Activated B cell treated with CpG ODN at 0.5 μM for 24 hours (primary cell): ENCODE measurements at regions not wholly inside any gene's neighbourhood (a gene's known extent, or its start where the extent isn't known, plus 50 kb on each side); places are given as distances from the start of the nearest gene placed in this dataset.
"Not testable (repeated sequence)": the region's sequence is repeated elsewhere in the genome, so short reads cannot be mapped to it uniquely, and the experiment has no call there.

Experiments
- ATAC-seq: fragments of 200-7000 bp; cut with Tn5 transposase; one replicate; pipeline ENCODE4 v1.10.0; 2021; ENCODE audit warnings: low read depth, mild to moderate bottlenecking, moderate library complexity
- CTCF ChIA-PET: fragments of 350-600 bp; sonication (Branson Sonifier 250); formaldehyde crosslinking; loops from one replicate; lab custom pipeline; 2021; ENCODE audit warnings: antibody characterized with exemption; lab: Charles Lee
- POLR2A ChIA-PET: fragments of 350-600 bp; sonication (Branson Sonifier 250); formaldehyde crosslinking; loops from one replicate; lab custom pipeline; 2021; ENCODE audit warnings: antibody characterized with exemption; lab: Charles Lee
- DNase-seq: peaks from one replicate; pipeline ENCODE4 v3.0.0; 2022
- H3K27ac Mint-ChIP-seq: one replicate; pipeline ENCODE4 v1.8.0; 2020; ENCODE audit warnings: mixed read lengths
- H3K27me3 Mint-ChIP-seq: one replicate; pipeline ENCODE4 v1.8.0; 2021; ENCODE audit warnings: mixed read lengths
- H3K36me3 Mint-ChIP-seq: one replicate; pipeline ENCODE4 v1.8.0; 2021; ENCODE audit warnings: low read depth, mixed read lengths
- H3K4me1 Mint-ChIP-seq: one replicate; pipeline ENCODE4 v1.8.0; 2021; ENCODE audit warnings: mixed read lengths
- H3K4me3 Mint-ChIP-seq: one replicate; pipeline ENCODE4 v1.8.0; 2020; ENCODE audit warnings: mild to moderate bottlenecking, mixed read lengths
- H3K9me3 Mint-ChIP-seq: one replicate; pipeline ENCODE4 v1.8.0; 2020; ENCODE audit warnings: mixed read lengths
- intact Hi-C: fragments of 100-400 bp; cut with micrococcal nuclease; formaldehyde crosslinking; loops from one replicate; pipeline ENCODE4 v1.15.1; 2024
- TF ChIP-seq, protein P1 (sequence below): fragments of 200-600 bp; IDR thresholded peaks from one replicate; pipeline ENCODE4 v1.8.0; 2022; ENCODE audit warnings: antibody characterized with exemption, mild to moderate bottlenecking

GRCh38 chr11:89545691-89546090 is 54.5 kb upstream of the NOX4 start:
- Mint-ChIP-seq H3K4me3 (no peak overlapping the region), H3K9me3 (peaks cover 4% of the 10 kb centered on the region), H3K27ac (no peak overlapping the region), H3K4me1 (no peaks in the 10 kb centered on the region), H3K36me3 (no peaks in the 10 kb centered on the region), H3K27me3 (no peaks in the 10 kb centered on the region)
- ChIA-PET POLR2A (no interaction called here), CTCF (no interaction called here)
- TF ChIP-seq, protein P1, sequence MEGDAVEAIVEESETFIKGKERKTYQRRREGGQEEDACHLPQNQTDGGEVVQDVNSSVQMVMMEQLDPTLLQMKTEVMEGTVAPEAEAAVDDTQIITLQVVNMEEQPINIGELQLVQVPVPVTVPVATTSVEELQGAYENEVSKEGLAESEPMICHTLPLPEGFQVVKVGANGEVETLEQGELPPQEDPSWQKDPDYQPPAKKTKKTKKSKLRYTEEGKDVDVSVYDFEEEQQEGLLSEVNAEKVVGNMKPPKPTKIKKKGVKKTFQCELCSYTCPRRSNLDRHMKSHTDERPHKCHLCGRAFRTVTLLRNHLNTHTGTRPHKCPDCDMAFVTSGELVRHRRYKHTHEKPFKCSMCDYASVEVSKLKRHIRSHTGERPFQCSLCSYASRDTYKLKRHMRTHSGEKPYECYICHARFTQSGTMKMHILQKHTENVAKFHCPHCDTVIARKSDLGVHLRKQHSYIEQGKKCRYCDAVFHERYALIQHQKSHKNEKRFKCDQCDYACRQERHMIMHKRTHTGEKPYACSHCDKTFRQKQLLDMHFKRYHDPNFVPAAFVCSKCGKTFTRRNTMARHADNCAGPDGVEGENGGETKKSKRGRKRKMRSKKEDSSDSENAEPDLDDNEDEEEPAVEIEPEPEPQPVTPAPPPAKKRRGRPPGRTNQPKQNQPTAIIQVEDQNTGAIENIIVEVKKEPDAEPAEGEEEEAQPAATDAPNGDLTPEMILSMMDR = no peak
- intact Hi-C loops = no loop called here
- ATAC-seq (no peak), DNase-seq (no peak)

DNA sequence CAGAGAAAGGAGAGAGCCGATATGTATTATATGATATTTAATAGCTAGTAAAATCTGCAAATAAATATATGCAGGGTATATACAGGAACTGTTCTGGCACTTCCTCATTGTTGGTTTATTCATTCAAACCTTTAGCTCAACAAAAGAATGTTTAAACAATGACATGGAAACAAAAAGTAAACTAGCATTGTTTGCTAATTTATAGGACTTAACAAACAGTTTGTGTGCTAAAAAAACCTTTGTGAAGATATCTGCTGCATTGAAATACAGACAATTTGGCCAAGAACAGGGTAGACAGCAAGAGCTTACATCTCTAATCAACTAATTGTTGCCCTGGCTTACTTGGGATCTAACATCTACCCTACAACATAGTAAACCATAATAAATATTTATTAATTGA is 64.6 kb upstream of the NOX4 start:
- H3K4me1 Mint-ChIP-seq, H3K9me3 Mint-ChIP-seq, intact Hi-C loops, H3K27me3 Mint-ChIP-seq, ATAC-seq, DNase-seq, H3K4me3 Mint-ChIP-seq, H3K27ac Mint-ChIP-seq, CTCF ChIA-PET, H3K36me3 Mint-ChIP-seq, POLR2A ChIA-PET: not testable (repeated sequence)

GRCh38 chr11:89556731-89557707 is 65.8 kb upstream of the NOX4 start:
- H3K36me3 Mint-ChIP-seq, H3K27me3 Mint-ChIP-seq, CTCF ChIA-PET, ATAC-seq, H3K4me1 Mint-ChIP-seq, H3K27ac Mint-ChIP-seq, DNase-seq, H3K9me3 Mint-ChIP-seq, H3K4me3 Mint-ChIP-seq, POLR2A ChIA-PET, intact Hi-C loops: not testable (repeated sequence)

- intact Hi-C loops = not testable (repeated sequence)
Observed at GRCh38 chr11:89560598-89560997, 69.4 kb upstream of the NOX4 start.

DNA sequence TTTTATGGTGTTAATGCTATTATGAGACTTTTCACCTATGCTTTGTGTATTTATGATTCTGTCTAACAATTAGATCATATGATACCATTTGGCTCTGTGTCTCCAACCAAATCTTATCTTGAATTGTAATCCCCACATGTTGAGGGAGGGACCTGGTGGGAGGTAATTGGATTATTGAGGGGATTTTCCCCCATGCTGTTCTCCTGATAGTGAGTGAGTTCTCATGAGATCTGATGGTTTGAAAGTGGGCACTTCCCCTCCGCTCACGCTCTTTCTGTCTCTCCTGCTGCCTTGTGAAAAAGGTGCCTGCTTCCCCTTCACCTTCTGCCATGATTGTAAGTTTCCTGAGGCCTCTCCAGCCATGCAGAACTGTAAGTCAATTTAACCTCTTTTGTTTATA is 71.6 kb upstream of the NOX4 start:
- DNase-seq, H3K4me3 Mint-ChIP-seq, H3K27ac Mint-ChIP-seq, intact Hi-C loops, POLR2A ChIA-PET, H3K9me3 Mint-ChIP-seq, H3K27me3 Mint-ChIP-seq, ATAC-seq, H3K36me3 Mint-ChIP-seq, H3K4me1 Mint-ChIP-seq, CTCF ChIA-PET: not testable (repeated sequence)

More at GRCh38 chr11:89560598-89560997, 69.4 kb upstream of the NOX4 start:
- ATAC-seq, DNase-seq, H3K36me3 Mint-ChIP-seq, H3K4me3 Mint-ChIP-seq, H3K4me1 Mint-ChIP-seq, H3K27me3 Mint-ChIP-seq, POLR2A ChIA-PET, H3K27ac Mint-ChIP-seq, H3K9me3 Mint-ChIP-seq: not testable (repeated sequence)
- CTCF ChIA-PET = interaction anchor here (0.9 kb wide), 1 partner anchor 91 kb away, joined by 3 read pairs; no protein-coding TSS in a partner anchor

DNA sequence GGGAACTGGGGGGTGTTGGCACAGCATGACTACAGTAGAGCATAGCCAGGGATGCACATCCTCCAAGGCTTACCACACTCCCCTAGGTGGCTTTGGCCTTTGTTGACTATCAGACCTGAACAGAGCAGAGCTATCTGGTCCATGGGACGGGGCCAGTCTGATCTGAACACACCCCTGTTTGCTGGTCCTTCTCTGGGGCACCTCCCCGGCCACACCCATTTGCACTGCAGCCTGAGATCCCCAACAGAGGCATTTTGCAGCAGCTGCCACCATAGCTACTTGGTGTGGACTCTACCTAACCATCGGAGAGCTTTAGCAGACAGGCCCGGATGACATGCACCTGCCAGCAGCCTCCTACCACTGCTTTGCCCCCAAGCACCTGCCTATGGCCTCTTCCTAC is 75.8 kb upstream of the NOX4 start:
- H3K27me3 Mint-ChIP-seq = no peaks in the 10 kb centered on the region
- H3K4me3 Mint-ChIP-seq = no peak overlapping the region
- ATAC-seq = no peak
- H3K9me3 Mint-ChIP-seq = peaks cover 2% of the 10 kb centered on the region
- no peaks in the 10 kb centered on the region for H3K4me1 Mint-ChIP-seq
- DNase-seq = no peak
- CTCF ChIA-PET = no interaction called here
- intact Hi-C loops = no loop called here
- no peak overlapping the region for H3K27ac Mint-ChIP-seq
- H3K36me3 Mint-ChIP-seq = no peaks in the 10 kb centered on the region
- TF ChIP-seq, protein P1 = no peak
- POLR2A ChIA-PET = no interaction called here

GRCh38 chr11:89569387-89569786 is 78.2 kb upstream of the NOX4 start:
- H3K27me3 Mint-ChIP-seq, H3K4me1 Mint-ChIP-seq, H3K27ac Mint-ChIP-seq, H3K9me3 Mint-ChIP-seq, H3K36me3 Mint-ChIP-seq, ATAC-seq, H3K4me3 Mint-ChIP-seq, DNase-seq, POLR2A ChIA-PET, CTCF ChIA-PET, intact Hi-C loops: not testable (repeated sequence)

- POLR2A ChIA-PET, H3K9me3 Mint-ChIP-seq, ATAC-seq, H3K27me3 Mint-ChIP-seq, H3K36me3 Mint-ChIP-seq, H3K4me3 Mint-ChIP-seq, H3K4me1 Mint-ChIP-seq, DNase-seq, H3K27ac Mint-ChIP-seq, CTCF ChIA-PET, intact Hi-C loops: not testable (repeated sequence)
Observed at GRCh38 chr11:89571706-89572105, 80.5 kb upstream of the NOX4 start.

DNA sequence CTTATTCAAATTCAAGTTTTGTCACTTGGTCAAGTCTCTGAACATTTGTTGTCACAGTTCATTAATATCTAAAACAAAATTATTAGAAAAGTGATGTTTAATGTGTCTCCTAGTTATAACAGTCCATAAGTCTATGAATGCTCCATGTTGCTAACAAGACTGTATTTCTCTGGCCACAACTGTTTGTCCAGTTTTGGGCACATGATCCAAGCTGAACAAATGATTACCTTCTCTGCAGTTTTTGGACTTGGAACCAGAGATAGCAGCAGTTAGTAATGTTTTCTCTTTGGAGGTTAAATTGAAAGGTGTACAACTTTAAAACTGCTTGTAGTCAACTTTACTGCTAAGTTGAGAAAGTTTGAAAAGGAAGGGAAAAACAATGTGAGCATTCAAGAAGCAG is 84.7 kb upstream of the NOX4 start:
- H3K4me3 Mint-ChIP-seq, CTCF ChIA-PET, H3K36me3 Mint-ChIP-seq, H3K27me3 Mint-ChIP-seq, ATAC-seq, H3K27ac Mint-ChIP-seq, POLR2A ChIA-PET, H3K9me3 Mint-ChIP-seq, intact Hi-C loops, H3K4me1 Mint-ChIP-seq, DNase-seq: not testable (repeated sequence)

DNA sequence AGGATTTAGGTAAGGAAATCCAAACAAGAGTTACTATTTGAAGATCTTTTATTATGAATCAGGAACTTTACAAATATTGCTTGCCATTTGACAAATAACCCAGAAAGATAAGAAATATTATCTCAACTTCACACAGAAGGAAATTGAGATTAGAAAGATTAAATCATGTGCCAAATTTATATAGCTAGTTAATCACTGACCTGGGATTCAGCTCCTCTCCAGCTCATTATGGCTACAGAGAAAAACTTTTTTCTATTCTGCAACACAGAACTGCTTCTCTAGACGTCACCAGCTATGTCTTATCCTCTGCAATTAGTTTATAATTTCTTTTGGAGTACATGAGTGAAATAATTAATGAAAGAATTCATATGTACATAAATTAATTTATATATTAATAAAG is 86.3 kb upstream of the NOX4 start:
- H3K27ac Mint-ChIP-seq, CTCF ChIA-PET, DNase-seq, POLR2A ChIA-PET, ATAC-seq, H3K9me3 Mint-ChIP-seq, H3K4me3 Mint-ChIP-seq, intact Hi-C loops, H3K27me3 Mint-ChIP-seq, H3K4me1 Mint-ChIP-seq, H3K36me3 Mint-ChIP-seq: not testable (repeated sequence)
